Gastrocnemius medialis (tissue), 4 donors: ENCODE measurements at regions not wholly inside any gene's neighbourhood (a gene's known extent, or its start where the extent isn't known, plus 50 kb on each side); places are given as distances from the start of the nearest gene placed in this dataset.

Experiments
- ATAC-seq, 2 donors: fragments of 150-250 bp; one replicate each; pipeline ENCODE4 v1.9.1; 2016
- DNase-seq, 2 donors: peaks; one replicate each; pipeline ENCODE4 v3.0.0-alpha.2; 2019
- H3K27ac ChIP-seq, 4 donors: fragments of 200-600 bp; sonication (generic); 1 replicate in 1 of 4; 2 replicates in 3 of 4; pipeline ENCODE4 v1.5.1; 2016 to 2018; ENCODE audit warnings: mild to moderate bottlenecking in 2 of 4, moderate library complexity in 1 of 4
- H3K27me3 ChIP-seq, 3 donors: fragments of 200-600 bp; sonication (generic) in 2 of 3; 1 replicate in 1 of 3; 2 replicates in 2 of 3; pipeline versions ENCODE4 v1.5.1 to v1.6.0; 2016 to 2019; ENCODE audit warnings: mild to moderate bottlenecking in 1 of 3, moderate library complexity in 1 of 3
- H3K36me3 ChIP-seq, 2 donors: fragments of 200-600 bp; sonication (generic) in 1 of 2; one replicate each; pipeline ENCODE4 v1.5.1; 2017 to 2018
- H3K4me1 ChIP-seq, 2 donors: fragments of 200-600 bp; sonication (generic) in 1 of 2; one replicate each; pipeline ENCODE4 v1.5.1; 2016 to 2017; ENCODE audit warnings: mild to moderate bottlenecking in 2 of 2
- H3K4me3 ChIP-seq, 4 donors: fragments of 200-600 bp; sonication (generic) in 3 of 4; 1 replicate in 1 of 4; 2 replicates in 3 of 4; pipeline ENCODE4 v1.5.1; 2016 to 2019; ENCODE audit warnings: mild to moderate bottlenecking in 2 of 4
- H3K9me3 ChIP-seq, 3 donors: fragments of 200-600 bp; sonication (generic) in 2 of 3; 1 replicate in 1 of 3; 2 replicates in 2 of 3; pipeline ENCODE4 v1.5.1; 2016 to 2019
- POLR2A ChIP-seq, 2 donors: fragments of 450-650 bp; IDR thresholded peaks; one replicate each; pipeline ENCODE4 v1.6.1; 2017; ENCODE audit warnings: antibody characterized with exemption in 2 of 2, mild to moderate bottlenecking in 2 of 2, moderate library complexity in 2 of 2
- in situ Hi-C, 4 donors: fragments of 200-750 bp; cut with MboI; loops; one replicate each; pipeline versions ENCODE4 v1.15.0 to v1.8.0; 2017; ENCODE audit warnings: low sequenced_read_pairs in 4 of 4
- intact Hi-C: fragments of 100-400 bp; cut with DNase I; formaldehyde crosslinking; loops from one replicate; pipeline ENCODE4 v1.15.1; 2023; ENCODE audit warnings: low total_unique reads
- TF ChIP-seq, protein P1 (sequence below), 5 experiments: fragments of 450-650 bp in 3 of 5; fragments of 200-600 bp in 2 of 5; sonication (generic) in 2 of 5; IDR thresholded peaks in 4 of 5; conservative IDR thresholded peaks in 1 of 5; 1 replicate in 4 of 5; 2 replicates in 1 of 5; pipeline ENCODE4 v1.5.1; 2016 to 2019; ENCODE audit warnings: antibody characterized with exemption in 5 of 5, mild to moderate bottlenecking in 3 of 5, moderate library complexity in 3 of 5

GRCh38 chr3:137300703-137301102, 342.9 kb downstream of the IL20RB start:
- ATAC-seq, result no peak
- no peaks in the 10 kb centered on the region for H3K27me3 ChIP-seq
- intact Hi-C loops, result no loop called here

DNA sequence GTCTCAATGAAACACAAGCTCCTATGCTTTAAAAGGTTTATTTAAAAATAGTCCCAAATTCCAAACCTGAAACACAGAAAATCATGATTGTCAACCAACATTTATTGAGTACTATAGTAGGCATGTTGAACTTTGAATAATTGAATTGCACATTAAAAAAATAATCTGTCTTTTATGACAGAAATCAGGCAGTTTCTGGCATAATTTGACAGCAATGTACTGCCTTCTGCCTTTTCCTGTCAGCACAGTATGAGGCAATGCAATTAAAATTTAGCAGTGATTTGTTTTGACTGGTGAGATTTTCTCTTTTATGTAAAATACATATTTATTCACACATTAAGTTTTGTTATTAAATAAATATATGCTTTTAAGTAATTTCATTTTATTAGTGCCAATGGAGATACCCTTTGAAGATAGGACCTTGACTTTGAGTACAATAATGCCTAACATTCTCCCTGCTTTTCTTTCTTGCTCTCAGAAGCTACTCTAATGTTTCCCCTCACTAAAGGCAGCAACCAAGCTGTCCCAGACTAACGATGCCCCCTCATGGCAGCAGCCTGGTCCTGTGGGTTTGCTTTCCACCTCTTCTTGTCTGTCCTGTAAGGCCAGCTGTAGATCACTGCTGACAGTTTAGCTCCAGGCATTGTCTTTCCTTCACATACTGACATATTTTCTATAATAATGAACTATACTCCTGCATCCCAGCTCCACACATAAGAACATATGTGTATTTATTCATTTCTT, 346.7 kb downstream of the IL20RB start:
- H3K36me3 ChIP-seq, result no peaks in the 10 kb centered on the region
- H3K4me3 ChIP-seq, result no peak overlapping the region
- no peak for DNase-seq
- no peaks in the 10 kb centered on the region for H3K4me1 ChIP-seq
- H3K27ac ChIP-seq, result no peak overlapping the region
- in situ Hi-C loops (no loop called here), intact Hi-C loops (no loop called here)
- no peaks in the 10 kb centered on the region for H3K27me3 ChIP-seq
- no peak for ATAC-seq
- TF ChIP-seq, protein P1, sequence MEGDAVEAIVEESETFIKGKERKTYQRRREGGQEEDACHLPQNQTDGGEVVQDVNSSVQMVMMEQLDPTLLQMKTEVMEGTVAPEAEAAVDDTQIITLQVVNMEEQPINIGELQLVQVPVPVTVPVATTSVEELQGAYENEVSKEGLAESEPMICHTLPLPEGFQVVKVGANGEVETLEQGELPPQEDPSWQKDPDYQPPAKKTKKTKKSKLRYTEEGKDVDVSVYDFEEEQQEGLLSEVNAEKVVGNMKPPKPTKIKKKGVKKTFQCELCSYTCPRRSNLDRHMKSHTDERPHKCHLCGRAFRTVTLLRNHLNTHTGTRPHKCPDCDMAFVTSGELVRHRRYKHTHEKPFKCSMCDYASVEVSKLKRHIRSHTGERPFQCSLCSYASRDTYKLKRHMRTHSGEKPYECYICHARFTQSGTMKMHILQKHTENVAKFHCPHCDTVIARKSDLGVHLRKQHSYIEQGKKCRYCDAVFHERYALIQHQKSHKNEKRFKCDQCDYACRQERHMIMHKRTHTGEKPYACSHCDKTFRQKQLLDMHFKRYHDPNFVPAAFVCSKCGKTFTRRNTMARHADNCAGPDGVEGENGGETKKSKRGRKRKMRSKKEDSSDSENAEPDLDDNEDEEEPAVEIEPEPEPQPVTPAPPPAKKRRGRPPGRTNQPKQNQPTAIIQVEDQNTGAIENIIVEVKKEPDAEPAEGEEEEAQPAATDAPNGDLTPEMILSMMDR (IDR thresholded peaks at IDR 0.05 in 4 of 5, conservative IDR thresholded peaks at IDR 0.05 in 1 of 5), result no peak
- TF ChIP-seq POLR2A (IDR thresholded peaks at IDR 0.05), result no peak
- no peaks in the 10 kb centered on the region for H3K9me3 ChIP-seq

More at GRCh38 chr3:137300703-137301102, 342.9 kb downstream of the IL20RB start:
- no peak for TF ChIP-seq POLR2A (IDR thresholded peaks at IDR 0.05)
- TF ChIP-seq, protein P1 (IDR thresholded peaks at IDR 0.05 in 4 of 5, conservative IDR thresholded peaks at IDR 0.05 in 1 of 5), result no peak
- DNase-seq, result no peak
- in situ Hi-C loops, result no loop called here
- Histone ChIP-seq H3K4me3 (no peak overlapping the region), H3K36me3 (no peaks in the 10 kb centered on the region), H3K4me1 (no peaks in the 10 kb centered on the region), H3K9me3 (no peaks in the 10 kb centered on the region), H3K27ac (no peak overlapping the region)

DNA sequence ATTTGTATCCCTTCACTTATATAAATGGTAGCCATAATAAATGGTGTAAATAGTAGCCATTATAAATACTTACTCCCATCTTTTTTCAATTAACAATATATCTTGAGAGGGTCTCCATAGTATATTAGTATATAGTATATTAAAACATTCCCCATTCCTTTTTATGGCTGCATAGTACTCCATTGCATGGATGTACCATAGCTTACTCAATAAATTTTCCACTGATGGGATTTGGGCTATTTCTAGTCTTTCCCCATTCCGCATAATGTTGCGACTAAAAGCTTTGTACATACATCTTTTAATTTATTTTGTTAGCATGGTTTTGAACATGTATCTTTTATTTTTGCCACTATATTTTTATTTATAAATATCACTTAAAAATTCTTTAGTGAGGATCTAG, 366.3 kb downstream of the IL20RB start:
- no peak overlapping the region for H3K4me3 ChIP-seq
- H3K27me3 ChIP-seq, result no peaks in the 10 kb centered on the region
- H3K27ac ChIP-seq, result no peak overlapping the region
- in situ Hi-C loops (no loop called here), intact Hi-C loops (no loop called here)
- no peaks in the 10 kb centered on the region for H3K9me3 ChIP-seq
- ATAC-seq, result no peak
- TF ChIP-seq, protein P1 (IDR thresholded peaks at IDR 0.05 in 4 of 5, conservative IDR thresholded peaks at IDR 0.05 in 1 of 5), result no peak
- no peak for TF ChIP-seq POLR2A (IDR thresholded peaks at IDR 0.05)
- H3K36me3 ChIP-seq, result no peaks in the 10 kb centered on the region
- no peaks in the 10 kb centered on the region for H3K4me1 ChIP-seq
- no peak for DNase-seq

DNA sequence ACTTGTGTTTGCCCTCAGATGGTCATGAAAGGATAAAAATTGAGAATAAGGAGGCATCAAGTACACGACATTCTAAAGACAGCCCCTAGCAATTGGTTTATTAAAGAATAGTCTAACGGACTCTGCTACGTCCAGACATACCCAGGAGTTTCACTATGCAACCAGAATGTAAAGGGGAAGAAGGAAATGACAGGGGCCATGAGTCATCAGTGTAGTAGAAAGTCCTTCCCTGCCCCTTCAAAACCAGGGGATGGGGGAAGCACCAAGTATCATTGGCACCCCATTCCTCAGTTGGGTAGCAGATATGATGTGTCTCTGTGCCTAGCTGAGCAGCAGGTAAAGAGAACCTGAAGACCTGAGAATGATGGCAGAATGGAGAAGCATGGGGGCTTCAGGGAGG, 367.4 kb downstream of the IL20RB start:
- DNase-seq, result no peak
- Histone ChIP-seq H3K36me3 (no peaks in the 10 kb centered on the region), H3K27me3 (no peaks in the 10 kb centered on the region), H3K4me1 (no peaks in the 10 kb centered on the region), H3K27ac (no peak overlapping the region), H3K4me3 (no peak overlapping the region), H3K9me3 (no peaks in the 10 kb centered on the region)
- no peak for ATAC-seq
- intact Hi-C loops (no loop called here), in situ Hi-C loops (no loop called here)
- TF ChIP-seq POLR2A (IDR thresholded peaks at IDR 0.05), result no peak
- TF ChIP-seq, protein P1 (IDR thresholded peaks at IDR 0.05 in 4 of 5, conservative IDR thresholded peaks at IDR 0.05 in 1 of 5), result no peak

DNA sequence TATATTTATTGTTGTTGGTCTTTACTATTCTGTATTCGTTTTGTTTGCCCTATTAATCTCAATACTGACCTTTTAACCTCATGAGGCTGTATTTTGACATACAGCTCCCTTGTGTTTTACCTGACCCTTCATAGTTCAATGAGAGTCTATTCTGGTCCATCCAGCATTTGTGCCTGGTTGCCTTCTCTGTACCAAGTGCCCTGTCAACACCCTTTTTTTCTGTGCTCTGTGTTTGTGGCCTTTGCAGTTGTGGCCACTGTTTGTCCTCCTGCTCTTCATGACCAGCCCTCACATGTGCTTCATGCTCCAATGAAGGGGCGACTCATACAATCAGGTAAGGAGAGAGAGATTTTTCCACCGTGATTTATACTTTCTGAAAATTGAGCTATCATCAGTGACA, 368.2 kb downstream of the IL20RB start:
- Histone ChIP-seq H3K36me3 (no peaks in the 10 kb centered on the region), H3K27me3 (no peaks in the 10 kb centered on the region), H3K9me3 (no peaks in the 10 kb centered on the region), H3K27ac (no peak overlapping the region), H3K4me3 (no peak overlapping the region), H3K4me1 (no peaks in the 10 kb centered on the region)
- DNase-seq, result no peak
- intact Hi-C loops (no loop called here), in situ Hi-C loops (no loop called here)
- TF ChIP-seq, protein P1 (IDR thresholded peaks at IDR 0.05 in 4 of 5, conservative IDR thresholded peaks at IDR 0.05 in 1 of 5), result no peak
- no peak for TF ChIP-seq POLR2A (IDR thresholded peaks at IDR 0.05)
- ATAC-seq, result no peak
